Tibial artery (tissue), 4 donors: ENCODE measurements at regions not wholly inside any gene's neighbourhood (a gene's known extent, or its start where the extent isn't known, plus 50 kb on each side); places are given as distances from the start of the nearest gene placed in this dataset.

Experiments used
- DNase-seq, 2 donors: peaks; one replicate each; pipeline ENCODE4 v3.0.0-alpha.2; 2019
- H3K27ac ChIP-seq, 2 donors: fragments of 200-600 bp; sonication (generic) in 1 of 2; 1 replicate in 1 of 2; 2 replicates in 1 of 2; pipeline ENCODE4 v1.5.1; 2018 to 2019; ENCODE audit warnings: mild to moderate bottlenecking in 1 of 2
- H3K27me3 ChIP-seq, 2 donors: fragments of 200-600 bp; sonication (generic) in 1 of 2; one replicate each; pipeline versions ENCODE4 v1.5.1 to v1.6.0; 2016 to 2019
- H3K36me3 ChIP-seq, 3 donors: fragments of 200-600 bp; sonication (generic) in 2 of 3; one replicate each; pipeline ENCODE4 v1.5.1; 2016 to 2019; ENCODE audit warnings: mild to moderate bottlenecking in 2 of 3
- H3K4me1 ChIP-seq, 4 donors: fragments of 200-600 bp; sonication (generic) in 2 of 4; 1 replicate in 3 of 4; 2 replicates in 1 of 4; pipeline ENCODE4 v1.5.1; 2016 to 2019
- H3K4me3 ChIP-seq, 2 donors: fragments of 200-600 bp; sonication (generic) in 1 of 2; 1 replicate in 1 of 2; 2 replicates in 1 of 2; pipeline ENCODE4 v1.5.1; 2018 to 2019; ENCODE audit warnings: mild to moderate bottlenecking in 2 of 2
- H3K9me3 ChIP-seq, 3 donors: fragments of 200-600 bp; sonication (generic) in 1 of 3; one replicate each; pipeline ENCODE4 v1.5.1; 2016 to 2019
- intact Hi-C: fragments of 100-400 bp; cut with DNase I; formaldehyde crosslinking; loops from one replicate; pipeline ENCODE4 v1.15.0; 2023; ENCODE audit warnings: low total_unique reads
- TF ChIP-seq, protein P1 (sequence below), 2 experiments: fragments of 200-600 bp in 1 of 2; fragments of 450-650 bp in 1 of 2; IDR thresholded peaks; one replicate each; pipeline ENCODE4 v1.5.1; 2017 to 2019; ENCODE audit warnings: antibody characterized with exemption in 2 of 2, mild to moderate bottlenecking in 1 of 2, moderate library complexity in 1 of 2

- H3K27me3 ChIP-seq, result no peaks in the 10 kb centered on the region
- H3K4me1 ChIP-seq, result peaks cover 0 to 47% (median 12%) of the 10 kb centered on the region in 4 donors
- H3K9me3 ChIP-seq, result no peaks in the 10 kb centered on the region
- intact Hi-C loops, result no loop called here
- TF ChIP-seq, protein P1, sequence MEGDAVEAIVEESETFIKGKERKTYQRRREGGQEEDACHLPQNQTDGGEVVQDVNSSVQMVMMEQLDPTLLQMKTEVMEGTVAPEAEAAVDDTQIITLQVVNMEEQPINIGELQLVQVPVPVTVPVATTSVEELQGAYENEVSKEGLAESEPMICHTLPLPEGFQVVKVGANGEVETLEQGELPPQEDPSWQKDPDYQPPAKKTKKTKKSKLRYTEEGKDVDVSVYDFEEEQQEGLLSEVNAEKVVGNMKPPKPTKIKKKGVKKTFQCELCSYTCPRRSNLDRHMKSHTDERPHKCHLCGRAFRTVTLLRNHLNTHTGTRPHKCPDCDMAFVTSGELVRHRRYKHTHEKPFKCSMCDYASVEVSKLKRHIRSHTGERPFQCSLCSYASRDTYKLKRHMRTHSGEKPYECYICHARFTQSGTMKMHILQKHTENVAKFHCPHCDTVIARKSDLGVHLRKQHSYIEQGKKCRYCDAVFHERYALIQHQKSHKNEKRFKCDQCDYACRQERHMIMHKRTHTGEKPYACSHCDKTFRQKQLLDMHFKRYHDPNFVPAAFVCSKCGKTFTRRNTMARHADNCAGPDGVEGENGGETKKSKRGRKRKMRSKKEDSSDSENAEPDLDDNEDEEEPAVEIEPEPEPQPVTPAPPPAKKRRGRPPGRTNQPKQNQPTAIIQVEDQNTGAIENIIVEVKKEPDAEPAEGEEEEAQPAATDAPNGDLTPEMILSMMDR (IDR thresholded peaks at IDR 0.05), result no peak
- no peak for DNase-seq
- H3K4me3 ChIP-seq, result no peak overlapping the region
- H3K36me3 ChIP-seq, result no peaks in the 10 kb centered on the region
- H3K27ac ChIP-seq, result peak overlapping the region in 1 of 2 donors; percentile 80
These were observed 93.1 kb downstream of the FAT3 start for GRCh38 chr11:92317721-92318120.

GRCh38 chr11:92322225-92322624, 97.6 kb downstream of the FAT3 start:
- TF ChIP-seq, protein P1 (IDR thresholded peaks at IDR 0.05), result no peak
- intact Hi-C loops, result no loop called here
- H3K27ac ChIP-seq, result no peak overlapping the region

DNA sequence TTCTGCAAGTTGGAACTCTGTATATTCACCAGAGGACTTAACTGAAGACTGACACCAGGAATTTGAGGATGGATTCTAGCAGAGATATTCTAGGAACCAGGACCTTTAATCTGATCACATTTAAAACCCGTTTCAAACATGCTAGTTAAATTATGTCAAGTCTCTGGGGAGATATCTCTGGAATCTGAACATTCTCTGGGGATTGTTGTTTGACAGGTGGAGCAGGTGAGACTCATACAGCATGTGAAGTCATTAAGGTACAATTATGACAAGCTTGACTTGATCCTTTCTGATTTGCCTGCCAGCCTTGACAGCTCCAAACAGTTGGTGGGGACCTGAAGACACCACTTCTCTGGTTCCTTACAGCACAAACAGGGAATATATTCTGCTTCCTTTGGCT, 100.3 kb downstream of the FAT3 start:
- Histone ChIP-seq H3K4me1 (peaks cover 0 to 12% (median 2%) of the 10 kb centered on the region in 4 donors), H3K4me3 (no peak overlapping the region), H3K36me3 (no peaks in the 10 kb centered on the region), H3K9me3 (peaks cover 0 to 9% (median 0%) of the 10 kb centered on the region in 3 donors), H3K27ac (no peak overlapping the region), H3K27me3 (no peaks in the 10 kb centered on the region)
- intact Hi-C loops, result loop anchor here (5.0 kb wide), 1 partner anchor 98 kb away; no protein-coding TSS in a partner anchor
- TF ChIP-seq, protein P1 (IDR thresholded peaks at IDR 0.05), result no peak
- no peak for DNase-seq

More at GRCh38 chr11:92322225-92322624, 97.6 kb downstream of the FAT3 start:
- no peak overlapping the region for H3K4me3 ChIP-seq
- H3K9me3 ChIP-seq, result peaks cover 0 to 9% (median 0%) of the 10 kb centered on the region in 3 donors
- no peak for DNase-seq
- H3K4me1 ChIP-seq, result peaks cover 0 to 9% (median 0%) of the 10 kb centered on the region in 4 donors
- no peaks in the 10 kb centered on the region for H3K36me3 ChIP-seq
- H3K27me3 ChIP-seq, result no peaks in the 10 kb centered on the region

GRCh38 chr11:92325416-92325815, 100.8 kb downstream of the FAT3 start:
- TF ChIP-seq, protein P1 (IDR thresholded peaks at IDR 0.05), result no peak
- Histone ChIP-seq H3K27me3 (no peaks in the 10 kb centered on the region), H3K4me3 (no peak overlapping the region), H3K27ac (no peak overlapping the region), H3K9me3 (peaks cover 0 to 9% (median 0%) of the 10 kb centered on the region in 3 donors), H3K36me3 (no peaks in the 10 kb centered on the region), H3K4me1 (peaks cover 0 to 17% (median 4%) of the 10 kb centered on the region in 4 donors)
- DNase-seq, result no peak
- intact Hi-C loops, result loop anchor here (5.0 kb wide), 1 partner anchor 98 kb away; no protein-coding TSS in a partner anchor

GRCh38 chr11:92329137-92329536, 104.5 kb downstream of the FAT3 start:
- intact Hi-C loops, result loop anchor here (5.0 kb wide), 1 partner anchor 102 kb away; no protein-coding TSS in a partner anchor
- no peak for DNase-seq
- H3K27ac ChIP-seq, result no peak overlapping the region
- H3K27me3 ChIP-seq, result no peaks in the 10 kb centered on the region
- H3K4me1 ChIP-seq, result peaks cover 0 to 45% (median 9%) of the 10 kb centered on the region in 4 donors
- no peaks in the 10 kb centered on the region for H3K36me3 ChIP-seq
- TF ChIP-seq, protein P1 (IDR thresholded peaks at IDR 0.05), result no peak
- H3K4me3 ChIP-seq, result no peak overlapping the region
- no peaks in the 10 kb centered on the region for H3K9me3 ChIP-seq
